OCI-LY7 (cell line): ENCODE measurements at regions not wholly inside any gene's neighbourhood (a gene's known extent, or its start where the extent isn't known, plus 50 kb on each side); places are given as distances from the start of the nearest gene placed in this dataset.

Source experiments
- BruUV-seq: library from RNA; stranded (reverse); fragments of 400-500 nt; replicated peaks from 2 replicates; lab custom pipeline; 2021; lab: Mats Ljungman, UMichigan
- CTCF ChIA-PET: fragments of 300-600 bp; sonication (Branson Sonifier 250); formaldehyde crosslinking; loops from one replicate; lab custom pipeline; 2022; ENCODE audit warnings: antibody characterized with exemption; ENCODE audit not compliant: unreplicated experiment; lab: Charles Lee
- POLR2A ChIA-PET: fragments of 300-600 bp; sonication (Branson Sonifier 250); formaldehyde crosslinking; loops from one replicate; lab custom pipeline; 2022; ENCODE audit warnings: antibody characterized with exemption; lab: Charles Lee
- DNase-seq: peaks from one replicate; pipeline ENCODE4 v3.0.0-alpha.2; 2015; ENCODE audit warnings: low spot score
- H2AFZ ChIP-seq: fragments of 200-600 bp; sonication (generic), shearing (Covaris generic); 2 replicates; pipeline ENCODE4 v1.6.1; 2014; ENCODE audit warnings: mild to moderate bottlenecking, antibody characterized with exemption, low read length, moderate library complexity
- H3K27ac ChIP-seq: fragments of 200-600 bp; sonication (generic); 2 replicates; pipeline ENCODE4 v1.5.1; 2014; ENCODE audit warnings: mixed run types, low read depth, mild to moderate bottlenecking, moderate library complexity, low read length, inconsistent platforms; ENCODE audit not compliant: poor library complexity, severe bottlenecking
- H3K36me3 ChIP-seq: fragments of 200-600 bp; sonication (generic); 2 replicates; pipeline ENCODE4 v1.6.1; 2014; ENCODE audit warnings: mild to moderate bottlenecking, antibody characterized with exemption, low read length, moderate library complexity, mixed read lengths; ENCODE audit not compliant: insufficient read depth
- H3K4me1 ChIP-seq: fragments of 200-600 bp; sonication (generic); 2 replicates; pipeline ENCODE4 v1.5.1; 2014; ENCODE audit warnings: mild to moderate bottlenecking, low read length; ENCODE audit not compliant: insufficient read depth, poor library complexity, severe bottlenecking
- H3K4me2 ChIP-seq: fragments of 200-600 bp; sonication (generic); 2 replicates; pipeline ENCODE4 v1.6.1; 2014; ENCODE audit warnings: mild to moderate bottlenecking, low read length
- H3K4me3 ChIP-seq: fragments of 200-600 bp; sonication (generic); 2 replicates; pipeline ENCODE4 v1.5.1; 2014; ENCODE audit warnings: mild to moderate bottlenecking, low read depth, low read length; ENCODE audit not compliant: poor library complexity, severe bottlenecking
- H3K79me2 ChIP-seq: fragments of 200-600 bp; sonication (generic); 2 replicates; pipeline ENCODE4 v1.6.1; 2016; ENCODE audit warnings: low read depth, mild to moderate bottlenecking, low read length, moderate library complexity, mixed read lengths; ENCODE audit not compliant: insufficient read depth
- H3K9me2 ChIP-seq: fragments of 200-600 bp; sonication (generic); 2 replicates; pipeline ENCODE4 v1.6.1; 2016; ENCODE audit warnings: mild to moderate bottlenecking, low read length, mixed read lengths; ENCODE audit not compliant: insufficient read depth
- H3K9me3 ChIP-seq: fragments of 200-600 bp; sonication (generic); 2 replicates; pipeline ENCODE4 v1.6.1; 2014; ENCODE audit warnings: mild to moderate bottlenecking, mixed run types, low read length, mixed read lengths
- H4K20me1 ChIP-seq: fragments of 200-600 bp; sonication (generic); 2 replicates; pipeline ENCODE4 v1.6.1; 2014; ENCODE audit warnings: mild to moderate bottlenecking, antibody characterized with exemption, low read length, moderate library complexity, mixed read lengths; ENCODE audit not compliant: insufficient read depth
- CTCF ChIP-seq: fragments of 200-600 bp; sonication (generic); conservative IDR thresholded peaks from 2 replicates; pipeline ENCODE4 v1.5.1; 2014; ENCODE audit warnings: mild to moderate bottlenecking, antibody characterized with exemption, low read length, moderate library complexity, mixed read lengths
- EZH2phosphoT487 ChIP-seq: fragments of 200-600 bp; sonication (generic); IDR thresholded peaks from 2 replicates; pipeline ENCODE4 v1.6.1; 2018; ENCODE audit warnings: low read depth, borderline replicate concordance, mild to moderate bottlenecking, mixed run types, antibody characterized with exemption, low read length, moderate library complexity, mixed read lengths
- intact Hi-C: fragments of 100-400 bp; cut with micrococcal nuclease; formaldehyde crosslinking; loops from one replicate; pipeline ENCODE4 v1.10.0; 2022; ENCODE audit not compliant: unreplicated experiment

- no TSS peak for BruUV-seq
- Histone ChIP-seq H3K4me1 (no peaks in the 10 kb centered on the region), H3K4me3 (no peak overlapping the region), H3K79me2 (no peaks in the 10 kb centered on the region), H3K9me3 (no peaks in the 10 kb centered on the region), H4K20me1 (no peaks in the 10 kb centered on the region), H3K36me3 (no peaks in the 10 kb centered on the region), H3K9me2 (no peaks in the 10 kb centered on the region), H3K4me2 (no peak overlapping the region), H3K27ac (no peak overlapping the region), H2AFZ (no peak overlapping the region)
- ChIA-PET CTCF (no interaction called here), POLR2A (no interaction called here)
- intact Hi-C loops = no loop called here
- DNase-seq = no peak
- TF ChIP-seq EZH2phosphoT487 = no peak
- no peak for TF ChIP-seq CTCF
Observed at GRCh38 chr10:31701546-31701945, 227.1 kb downstream of the ARHGAP12 start.

GRCh38 chr10:31700181-31700611 lies 228.4 kb downstream of the ARHGAP12 start:
- TF ChIP-seq CTCF = no peak
- TF ChIP-seq EZH2phosphoT487 = no peak
- CTCF ChIA-PET = no interaction called here
- Histone ChIP-seq H3K36me3 (no peaks in the 10 kb centered on the region), H3K9me2 (no peaks in the 10 kb centered on the region), H3K27ac (no peak overlapping the region), H3K4me1 (no peaks in the 10 kb centered on the region), H3K4me3 (no peak overlapping the region), H3K4me2 (no peak overlapping the region), H3K79me2 (no peaks in the 10 kb centered on the region), H2AFZ (no peak overlapping the region), H4K20me1 (no peaks in the 10 kb centered on the region), H3K9me3 (no peaks in the 10 kb centered on the region)
- POLR2A ChIA-PET = interaction anchor here (0.7 kb wide), 1 partner anchor 936 kb away, joined by 4 read pairs; no protein-coding TSS in a partner anchor
- DNase-seq = no peak
- BruUV-seq = no TSS peak
- intact Hi-C loops = no loop called here

GRCh38 chr10:31698181-31698830 lies 230.3 kb downstream of the ARHGAP12 start:
- Histone ChIP-seq H2AFZ (no peak overlapping the region), H3K4me3 (no peak overlapping the region), H4K20me1 (no peaks in the 10 kb centered on the region), H3K27ac (no peak overlapping the region), H3K4me1 (no peaks in the 10 kb centered on the region), H3K9me3 (no peaks in the 10 kb centered on the region), H3K4me2 (no peak overlapping the region), H3K79me2 (no peaks in the 10 kb centered on the region), H3K9me2 (no peaks in the 10 kb centered on the region), H3K36me3 (no peaks in the 10 kb centered on the region)
- TF ChIP-seq CTCF = no peak
- TF ChIP-seq EZH2phosphoT487 = no peak
- POLR2A ChIA-PET = interaction anchor here (0.6 kb wide), 1 partner anchor 91 kb away, joined by 5 read pairs; no protein-coding TSS in a partner anchor
- BruUV-seq = no TSS peak
- DNase-seq = no peak
- CTCF ChIA-PET = no interaction called here
- intact Hi-C loops = no loop called here
